Gastrocnemius medialis (tissue), 4 donors: ENCODE measurements at regions not wholly inside any gene's neighbourhood (a gene's known extent, or its start where the extent isn't known, plus 50 kb on each side); places are given as distances from the start of the nearest gene placed in this dataset.

ENCODE experiments used
- POLR2A ChIP-seq, 2 donors: fragments of 450-650 bp; IDR thresholded peaks; one replicate each; pipeline ENCODE4 v1.6.1; 2017; ENCODE audit warnings: antibody characterized with exemption in 2 of 2, mild to moderate bottlenecking in 2 of 2, moderate library complexity in 2 of 2
- TF ChIP-seq, protein P1 (sequence below), 5 experiments: fragments of 450-650 bp in 3 of 5; fragments of 200-600 bp in 2 of 5; sonication (generic) in 2 of 5; IDR thresholded peaks in 4 of 5; conservative IDR thresholded peaks in 1 of 5; 1 replicate in 4 of 5; 2 replicates in 1 of 5; pipeline ENCODE4 v1.5.1; 2016 to 2019; ENCODE audit warnings: antibody characterized with exemption in 5 of 5, mild to moderate bottlenecking in 3 of 5, moderate library complexity in 3 of 5

DNA sequence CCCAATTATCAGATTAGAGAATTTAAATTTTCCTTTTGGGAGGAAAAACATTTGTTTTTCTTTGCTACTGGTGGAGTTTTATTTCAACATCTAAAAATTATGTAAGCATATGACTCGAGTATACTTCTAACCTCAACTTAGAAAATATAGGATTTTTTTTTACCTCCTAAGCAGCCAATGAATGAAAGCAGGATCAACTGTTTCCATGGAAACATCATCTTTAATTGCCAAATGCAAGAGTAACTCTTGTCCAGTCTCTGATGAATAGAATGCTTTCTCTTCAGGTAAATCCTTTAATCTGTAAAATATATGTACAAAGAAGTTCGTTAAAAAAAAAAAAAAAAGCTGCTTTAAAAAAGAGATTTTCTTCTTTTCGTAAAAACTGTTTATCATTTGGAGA is 93.6 kb downstream of the CNTN3 start:
- TF ChIP-seq, protein P1, sequence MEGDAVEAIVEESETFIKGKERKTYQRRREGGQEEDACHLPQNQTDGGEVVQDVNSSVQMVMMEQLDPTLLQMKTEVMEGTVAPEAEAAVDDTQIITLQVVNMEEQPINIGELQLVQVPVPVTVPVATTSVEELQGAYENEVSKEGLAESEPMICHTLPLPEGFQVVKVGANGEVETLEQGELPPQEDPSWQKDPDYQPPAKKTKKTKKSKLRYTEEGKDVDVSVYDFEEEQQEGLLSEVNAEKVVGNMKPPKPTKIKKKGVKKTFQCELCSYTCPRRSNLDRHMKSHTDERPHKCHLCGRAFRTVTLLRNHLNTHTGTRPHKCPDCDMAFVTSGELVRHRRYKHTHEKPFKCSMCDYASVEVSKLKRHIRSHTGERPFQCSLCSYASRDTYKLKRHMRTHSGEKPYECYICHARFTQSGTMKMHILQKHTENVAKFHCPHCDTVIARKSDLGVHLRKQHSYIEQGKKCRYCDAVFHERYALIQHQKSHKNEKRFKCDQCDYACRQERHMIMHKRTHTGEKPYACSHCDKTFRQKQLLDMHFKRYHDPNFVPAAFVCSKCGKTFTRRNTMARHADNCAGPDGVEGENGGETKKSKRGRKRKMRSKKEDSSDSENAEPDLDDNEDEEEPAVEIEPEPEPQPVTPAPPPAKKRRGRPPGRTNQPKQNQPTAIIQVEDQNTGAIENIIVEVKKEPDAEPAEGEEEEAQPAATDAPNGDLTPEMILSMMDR (IDR thresholded peaks at IDR 0.05 in 4 of 5, conservative IDR thresholded peaks at IDR 0.05 in 1 of 5): no peak
- no peak for TF ChIP-seq POLR2A (IDR thresholded peaks at IDR 0.05)
